ENCODE measurements at regions not wholly inside any gene's neighbourhood (a gene's known extent, or its start where the extent isn't known, plus 50 kb on each side); places are given as distances from the start of the nearest gene placed in this dataset.

- TF ChIP-seq CTCF (IDR thresholded peaks at IDR 0.05; ENCODE audit: low read depth, low read length) (no peak), EZH2phosphoT487 (IDR thresholded peaks at IDR 0.05; ENCODE audit: low read depth) (no peak)
These were observed 233.8 kb downstream of the MTRR start for GRCh38 chr5:8102714-8103113.
